Smooth muscle cell (in vitro differentiated cells): ENCODE measurements at regions not wholly inside any gene's neighbourhood (a gene's known extent, or its start where the extent isn't known, plus 50 kb on each side); places are given as distances from the start of the nearest gene placed in this dataset.
A peak's percentile ranks its signal among the peaks of the same experiment; 100 is the strongest.

Experiments
- DNase-seq: peaks from one replicate; lab custom pipeline; 2025; ENCODE audit not compliant: unreplicated experiment; lab: John Stamatoyannopoulos, UW
- H2AFZ ChIP-seq: fragments of 200-600 bp; sonication (generic); 2 replicates; pipeline ENCODE4 v1.6.0; 2016; ENCODE audit warnings: antibody characterized with exemption, low read depth, mild to moderate bottlenecking
- H3F3A ChIP-seq: fragments of 200-600 bp; sonication (generic); 2 replicates; pipeline ENCODE4 v1.6.0; 2017; ENCODE audit warnings: antibody characterized with exemption, low read depth
- H3K27ac ChIP-seq: fragments of 200-600 bp; sonication (generic); 2 replicates; pipeline ENCODE4 v1.5.1; 2016; ENCODE audit warnings: low read depth, mild to moderate bottlenecking
- H3K27me3 ChIP-seq: fragments of 200-600 bp; sonication (generic); 2 replicates; pipeline ENCODE4 v1.6.1; 2016; ENCODE audit warnings: low read depth, mild to moderate bottlenecking
- H3K36me3 ChIP-seq: fragments of 200-600 bp; sonication (generic); 2 replicates; pipeline ENCODE4 v1.5.1; 2016; ENCODE audit warnings: low read depth
- H3K4me1 ChIP-seq: fragments of 200-600 bp; sonication (generic); 2 replicates; pipeline ENCODE4 v1.5.1; 2016; ENCODE audit warnings: low read depth
- H3K4me2 ChIP-seq: fragments of 200-600 bp; sonication (generic); 2 replicates; pipeline ENCODE4 v1.6.0; 2016; ENCODE audit warnings: mild to moderate bottlenecking
- H3K4me3 ChIP-seq: fragments of 200-600 bp; sonication (generic); 2 replicates; pipeline ENCODE4 v1.5.1; 2016; ENCODE audit warnings: mild to moderate bottlenecking
- H3K79me2 ChIP-seq: fragments of 200-600 bp; sonication (generic); 2 replicates; pipeline ENCODE4 v1.6.0; 2016; ENCODE audit warnings: low read depth, mild to moderate bottlenecking
- H3K9ac ChIP-seq: fragments of 200-600 bp; sonication (generic); 2 replicates; pipeline ENCODE4 v1.6.0; 2016; ENCODE audit warnings: low read depth
- H3K9me3 ChIP-seq: fragments of 200-600 bp; sonication (generic); replicated peaks from 2 replicates; pipeline ENCODE4 v1.5.1; 2016; ENCODE audit warnings: low read depth
- H4K20me1 ChIP-seq: fragments of 200-600 bp; sonication (generic); 2 replicates; pipeline ENCODE4 v1.6.0; 2016; ENCODE audit warnings: low read depth
- CTCF ChIP-seq: fragments of 200-600 bp; sonication (generic); IDR thresholded peaks from 2 replicates; pipeline ENCODE4 v1.5.1; 2017; ENCODE audit warnings: borderline replicate concordance, mild to moderate bottlenecking, antibody characterized with exemption; ENCODE audit not compliant: insufficient read depth, poor library complexity, severe bottlenecking
- WGBS: methylation state at CpG from one replicate; pipeline ENCODE4 v1.1.7; 2016; ENCODE audit warnings: low lambda C conversion rate; 5-methylcytosine and 5-hydroxymethylcytosine counted together

GRCh38 chr11:57082125-57082524 lies 93.4 kb downstream of the OR5AK2 start:
- H2AFZ ChIP-seq = no peak overlapping the region
- no peaks in the 10 kb centered on the region for H3K4me1 ChIP-seq
- DNase-seq = no peak
- no peaks in the 10 kb centered on the region for H3F3A ChIP-seq
- no peak overlapping the region for H3K4me3 ChIP-seq
- H4K20me1 ChIP-seq = no peaks in the 10 kb centered on the region
- H3K27me3 ChIP-seq = no peaks in the 10 kb centered on the region
- no peak for TF ChIP-seq CTCF
- no peak overlapping the region for H3K4me2 ChIP-seq
- no peak overlapping the region for H3K9ac ChIP-seq
- WGBS = 81% methylated on average over 1 of the region's 1 CpG
- H3K36me3 ChIP-seq = no peaks in the 10 kb centered on the region
- no peaks in the 10 kb centered on the region for H3K9me3 ChIP-seq
- no peak overlapping the region for H3K27ac ChIP-seq
- no peaks in the 10 kb centered on the region for H3K79me2 ChIP-seq

- Histone ChIP-seq H3K4me3 (no peak overlapping the region), H3K36me3 (no peaks in the 10 kb centered on the region), H3K79me2 (no peaks in the 10 kb centered on the region), H3K9me3 (no peaks in the 10 kb centered on the region), H3F3A (peaks cover 3% of the 10 kb centered on the region), H3K9ac (no peak overlapping the region), H3K4me1 (peaks cover 6% of the 10 kb centered on the region), H3K27me3 (no peaks in the 10 kb centered on the region), H3K4me2 (no peak overlapping the region), H2AFZ (no peak overlapping the region), H3K27ac (no peak overlapping the region), H4K20me1 (no peaks in the 10 kb centered on the region)
- no peak for DNase-seq
- no peak for TF ChIP-seq CTCF
- WGBS = 76% methylated on average over 2 of the region's 2 CpGs
These were observed 95.1 kb downstream of the OR5AK2 start for GRCh38 chr11:57083641-57084385.

- no peaks in the 10 kb centered on the region for H3K36me3 ChIP-seq
- no peak overlapping the region for H3K4me3 ChIP-seq
- H4K20me1 ChIP-seq = no peaks in the 10 kb centered on the region
- H3K27ac ChIP-seq = peak overlapping the region; percentile 30
- no peak overlapping the region for H3K9ac ChIP-seq
- 86% methylated on average over 1 of the region's 1 CpG for WGBS
- peaks cover 3% of the 10 kb centered on the region for H3F3A ChIP-seq
- TF ChIP-seq CTCF = peak; percentile 5
- no peak for DNase-seq
- H3K27me3 ChIP-seq = no peaks in the 10 kb centered on the region
- no peaks in the 10 kb centered on the region for H3K9me3 ChIP-seq
- H3K4me1 ChIP-seq = peaks cover 6% of the 10 kb centered on the region
- no peak overlapping the region for H3K4me2 ChIP-seq
- H3K79me2 ChIP-seq = no peaks in the 10 kb centered on the region
- no peak overlapping the region for H2AFZ ChIP-seq
These were observed 96.1 kb upstream of the LRRC55 start for GRCh38 chr11:57085611-57086010.

GRCh38 chr11:57087991-57088390 lies 93.8 kb upstream of the LRRC55 start:
- H3K4me1 ChIP-seq = peaks cover 6% of the 10 kb centered on the region
- H4K20me1 ChIP-seq = no peaks in the 10 kb centered on the region
- no peaks in the 10 kb centered on the region for H3K36me3 ChIP-seq
- no peaks in the 10 kb centered on the region for H3K79me2 ChIP-seq
- peaks cover 3% of the 10 kb centered on the region for H3F3A ChIP-seq
- H3K4me3 ChIP-seq = no peak overlapping the region
- 23% methylated on average over 1 of the region's 1 CpG for WGBS
- peak overlapping the region; percentile 33 for H3K27ac ChIP-seq
- H3K27me3 ChIP-seq = no peaks in the 10 kb centered on the region
- TF ChIP-seq CTCF = no peak
- H3K9ac ChIP-seq = no peak overlapping the region
- no peaks in the 10 kb centered on the region for H3K9me3 ChIP-seq
- DNase-seq = no peak
- H3K4me2 ChIP-seq = peak overlapping the region; percentile 29
- H2AFZ ChIP-seq = peak overlapping the region; percentile 77
